ENCODE measurements at regions not wholly inside any gene's neighbourhood (a gene's known extent, or its start where the extent isn't known, plus 50 kb on each side); places are given as distances from the start of the nearest gene placed in this dataset.

DNA sequence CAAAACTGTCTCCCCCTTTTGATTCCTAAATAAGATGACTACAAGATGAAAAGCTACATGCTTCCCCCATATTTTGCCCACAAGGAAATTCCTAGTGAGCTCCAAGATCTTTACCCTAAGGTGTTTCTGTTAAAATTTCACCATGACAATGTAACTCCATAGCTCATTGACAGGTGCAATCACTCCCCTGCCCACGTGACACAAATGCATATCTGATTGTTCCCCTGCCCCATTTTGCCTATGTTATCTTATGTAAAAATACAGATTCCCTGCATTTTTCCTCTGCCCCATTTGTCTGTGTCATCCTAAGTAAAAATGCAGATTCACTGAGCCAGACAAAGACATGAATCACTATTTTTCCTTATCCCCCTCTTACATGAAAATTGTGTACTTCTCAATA, 66.7 kb downstream of the GPRASP3 start:
- DNase-seq (ENCODE audit: low spot score), result peak; percentile 38
- Mint-ChIP-seq H3K9me3 (peaks cover 21% of the 10 kb centered on the region; the same call in 2 of the 3 replicates), H3K4me3 (peak overlapping the region; percentile 18), H3K27me3 (ENCODE audit: insufficient read depth, low read depth, poor library complexity) (no peaks in the 10 kb centered on the region), H3K4me1 (peaks cover 26% of the 10 kb centered on the region), H3K36me3 (ENCODE audit: low read depth) (peaks cover 38% of the 10 kb centered on the region; the same call in 2 of the 3 replicates), H3K27ac (peak overlapping the region; percentile 92)
- Histone ChIP-seq H4K20me1 (replicated peaks; ENCODE audit: insufficient read depth) (no peaks in the 10 kb centered on the region), H2AFZ (no peak overlapping the region), H3F3A (replicated peaks; ENCODE audit: low read depth) (no peaks in the 10 kb centered on the region; the same call in 1 of the 2 replicates), H3K4me2 (peak overlapping the region; percentile 68), H3K9me2 (ENCODE audit: insufficient read depth) (no peaks in the 10 kb centered on the region), H3K4me3 (no peak overlapping the region), H3K36me3 (ENCODE audit: insufficient read depth) (0 out of 2 replicates have a peak, but pooled peaks cover 3% of the 10 kb centered on the region), H3K4me1 (ENCODE audit: insufficient read depth) (peaks cover 28% of the 10 kb centered on the region), H3K27me3 (ENCODE audit: insufficient read depth) (no peaks in the 10 kb centered on the region), H3K79me2 (replicated peaks; ENCODE audit: insufficient read depth) (peaks cover 19% of the 10 kb centered on the region), H3K27ac (ENCODE audit: low read depth) (peak overlapping the region; percentile 93; the same call in 1 of the 2 replicates)
- TF ChIP-seq ZNF462 (CRISPR knock-in tag; IDR thresholded peaks at IDR 0.05) (no peak), STAT1 (IDR thresholded peaks at IDR 0.05; ENCODE audit: unreplicated experiment) (no peak), EZH2phosphoT487 (IDR thresholded peaks at IDR 0.05; ENCODE audit: unreplicated experiment) (no peak), ZNF331 (CRISPR knock-in tag; IDR thresholded peaks at IDR 0.05; ENCODE audit: low read depth) (no peak), CREB1 (CRISPR knock-in tag; IDR thresholded peaks at IDR 0.05; ENCODE audit: low read depth) (no peak), EZH2 (IDR thresholded peaks at IDR 0.05; ENCODE audit: low read depth, unreplicated experiment) (no peak), JUNB (IDR thresholded peaks at IDR 0.05; ENCODE audit: unreplicated experiment) (no peak), NANOG (IDR thresholded peaks at IDR 0.05; ENCODE audit: borderline replicate concordance) (no peak), ETS1 (IDR thresholded peaks at IDR 0.05) (no peak)
- no peak for ATAC-seq
